Stimulated activated CD8-positive, alpha-beta memory T cell treated with anti-CD3 and anti-CD28 coated beads, Interleukin-4, amount 100 ng/mL, for 1 hour (primary cell): ENCODE measurements at regions not wholly inside any gene's neighbourhood (a gene's known extent, or its start where the extent isn't known, plus 50 kb on each side); places are given as distances from the start of the nearest gene placed in this dataset.

ENCODE experiments used
- DNase-seq, 2 donors: peaks; one replicate each; pipeline ENCODE4 v3.0.0-alpha.2; 2020; ENCODE audit warnings: low read depth in 2 of 2, low spot score in 1 of 2

- no peak for DNase-seq
Observed at GRCh38 chr14:66152302-66152701, 333.9 kb upstream of the CCDC196 start.

GRCh38 chr14:66152747-66153146 lies 333.4 kb upstream of the CCDC196 start:
- no peak for DNase-seq

GRCh38 chr14:66163023-66163422 lies 323.1 kb upstream of the CCDC196 start:
- no peak for DNase-seq

- no peak for DNase-seq
Observed at GRCh38 chr14:66165337-66165736, 320.8 kb upstream of the CCDC196 start.

- DNase-seq = no peak
Observed at GRCh38 chr14:66174453-66174891, 311.7 kb upstream of the CCDC196 start.

GRCh38 chr14:66177935-66178334 lies 308.2 kb upstream of the CCDC196 start:
- DNase-seq = no peak

GRCh38 chr14:66196670-66197069 lies 289.5 kb upstream of the CCDC196 start:
- no peak for DNase-seq

- no peak for DNase-seq
Observed at GRCh38 chr14:66197276-66197675, 288.9 kb upstream of the CCDC196 start.

GRCh38 chr14:66206554-66206953 lies 279.6 kb upstream of the CCDC196 start:
- DNase-seq = no peak

GRCh38 chr14:66216763-66217162 lies 269.4 kb upstream of the CCDC196 start:
- no peak for DNase-seq

- no peak for DNase-seq
Observed at GRCh38 chr14:66219886-66220285, 266.3 kb upstream of the CCDC196 start.

- DNase-seq = no peak
Observed at GRCh38 chr14:66224492-66225178, 261.5 kb upstream of the CCDC196 start.

GRCh38 chr14:66225337-66225736 lies 260.8 kb upstream of the CCDC196 start:
- no peak for DNase-seq

- no peak for DNase-seq
Observed at GRCh38 chr14:66228267-66228970, 257.8 kb upstream of the CCDC196 start.

GRCh38 chr14:66231820-66232219 lies 254.4 kb upstream of the CCDC196 start:
- no peak for DNase-seq

- DNase-seq = no peak
Observed at GRCh38 chr14:66233591-66233990, 252.6 kb upstream of the CCDC196 start.

GRCh38 chr14:66234411-66234810 lies 251.8 kb upstream of the CCDC196 start:
- no peak for DNase-seq

GRCh38 chr14:66237741-66238140 lies 248.4 kb upstream of the CCDC196 start:
- DNase-seq = no peak

- DNase-seq = no peak
Observed at GRCh38 chr14:66238969-66239368, 247.2 kb upstream of the CCDC196 start.

GRCh38 chr14:66239589-66239988 lies 246.6 kb upstream of the CCDC196 start:
- DNase-seq = no peak

GRCh38 chr14:66240105-66240504 lies 246.1 kb upstream of the CCDC196 start:
- no peak for DNase-seq

GRCh38 chr14:66242001-66242400 lies 244.2 kb upstream of the CCDC196 start:
- no peak for DNase-seq

- DNase-seq = no peak
Observed at GRCh38 chr14:66244834-66245233, 241.3 kb upstream of the CCDC196 start.
